Upper lobe of left lung (tissue), 4 donors: ENCODE measurements at regions not wholly inside any gene's neighbourhood (a gene's known extent, or its start where the extent isn't known, plus 50 kb on each side); places are given as distances from the start of the nearest gene placed in this dataset.

Experiments used
- CTCF ChIP-seq, 6 experiments: fragments of 450-650 bp in 4 of 6; fragments of 200-600 bp in 2 of 6; sonication (generic) in 2 of 6; IDR thresholded peaks; one replicate each; pipeline ENCODE4 v1.5.1; 2016 to 2019; ENCODE audit warnings: antibody characterized with exemption in 6 of 6
- EP300 ChIP-seq, 4 donors: sonication (generic); formaldehyde crosslinking; IDR thresholded peaks; one replicate each; pipeline ENCODE4 v1.5.1; 2017; ENCODE audit warnings: antibody characterized with exemption in 4 of 4, control low read depth in 2 of 4
- POLR2A ChIP-seq, 4 donors: fragments of 450-650 bp; IDR thresholded peaks; one replicate each; pipeline ENCODE4 v1.5.1; 2016 to 2017; ENCODE audit warnings: antibody characterized with exemption in 4 of 4, mild to moderate bottlenecking in 2 of 4
- POLR2AphosphoS5 ChIP-seq, 2 donors: sonication (generic); formaldehyde crosslinking; IDR thresholded peaks; one replicate each; pipeline ENCODE4 v1.5.1; 2017; ENCODE audit warnings: antibody characterized with exemption in 2 of 2

- no peak for TF ChIP-seq CTCF (IDR thresholded peaks at IDR 0.05)
- no peak for TF ChIP-seq POLR2A (IDR thresholded peaks at IDR 0.05)
- no peak for TF ChIP-seq POLR2AphosphoS5 (IDR thresholded peaks at IDR 0.05)
- TF ChIP-seq EP300 (IDR thresholded peaks at IDR 0.05): no peak
Observed at GRCh38 chr4:130576218-130576617, 1480.3 kb downstream of the C4orf33 start.
